SK-N-SH (cell line): ENCODE measurements at regions not wholly inside any gene's neighbourhood (a gene's known extent, or its start where the extent isn't known, plus 50 kb on each side); places are given as distances from the start of the nearest gene placed in this dataset.

Source experiments
- CTCF ChIA-PET: fragments of 300-600, 350-600 bp; formaldehyde crosslinking; extraction: SDS; loops from one replicate; lab custom pipeline; 2021; lab: Yijun Ruan, JAX
- POLR2A ChIA-PET: fragments of 350-600 bp; sonication (Branson Sonifier 250); formaldehyde crosslinking; extraction: SDS; loops from one replicate; lab custom pipeline; 2020; ENCODE audit warnings: antibody characterized with exemption, inconsistent platforms; lab: Yijun Ruan, JAX
- DNase-seq: peaks from one replicate; pipeline ENCODE4 v3.0.0; 2012
- H2AFZ ChIP-seq: fragments of 200-600 bp; sonication (generic); 2 replicates; pipeline ENCODE4 v1.8.1; 2016; ENCODE audit warnings: antibody characterized with exemption, mild to moderate bottlenecking, low read depth
- H3F3A ChIP-seq: fragments of 200-600 bp; sonication (generic); replicated peaks from 2 replicates; pipeline ENCODE3; 2016; ENCODE audit warnings: antibody characterized with exemption, mild to moderate bottlenecking; ENCODE audit not compliant: insufficient read depth
- H3K27ac ChIP-seq, 2 experiments: fragments of 200-500 bp in 1 of 2; fragments of 200-600 bp in 1 of 2; sonication (Bioruptor generic) in 1 of 2; sonication (generic), shearing (Covaris generic) in 1 of 2; 2 replicates each; pipeline versions ENCODE4 v1.5.1 to v1.6.1; 2014 to 2016; ENCODE audit warnings: low read depth in 2 of 2, inconsistent platforms in 1 of 2, low read length in 1 of 2, mild to moderate bottlenecking in 1 of 2, mixed read lengths in 1 of 2
- H3K27me3 ChIP-seq: fragments of 200-600 bp; sonication (generic), shearing (Covaris generic); 2 replicates; pipeline ENCODE4 v1.6.1; 2016; ENCODE audit warnings: mixed run types; ENCODE audit not compliant: insufficient read depth
- H3K36me3 ChIP-seq, 2 experiments: fragments of 200-500 bp in 1 of 2; fragments of 200-600 bp in 1 of 2; sonication (Bioruptor generic) in 1 of 2; sonication (generic) in 1 of 2; replicated peaks in 1 of 2; 2 replicates each; pipeline versions ENCODE3 to v1.5.1; 2014 to 2016; ENCODE audit warnings: low read length in 1 of 2, mild to moderate bottlenecking in 1 of 2; ENCODE audit not compliant: insufficient read depth in 2 of 2, control insufficient read depth in 1 of 2
- H3K4me1 ChIP-seq, 2 experiments: fragments of 200-500 bp in 1 of 2; fragments of 200-600 bp in 1 of 2; sonication (Bioruptor generic) in 1 of 2; sonication (generic), shearing (Covaris generic) in 1 of 2; 2 replicates each; pipeline versions ENCODE4 v1.5.1 to v1.6.1; 2014 to 2016; ENCODE audit warnings: low read depth in 1 of 2, low read length in 1 of 2, mixed run types in 1 of 2; ENCODE audit not compliant: insufficient read depth in 2 of 2, control insufficient read depth in 1 of 2
- H3K4me2 ChIP-seq: fragments of 200-600 bp; sonication (generic), shearing (Covaris generic); 2 replicates; pipeline ENCODE4 v1.6.1; 2017; ENCODE audit warnings: mixed run types
- H3K4me3 ChIP-seq, 2 experiments: fragments of 200-500 bp in 1 of 2; fragments of 200-600 bp in 1 of 2; sonication (Bioruptor generic) in 1 of 2; sonication (generic), shearing (Covaris generic) in 1 of 2; 2 replicates each; pipeline versions ENCODE4 v1.5.1 to v1.8.1; 2014 to 2016; ENCODE audit warnings: low read depth in 2 of 2, inconsistent platforms in 1 of 2, low read length in 1 of 2, mild to moderate bottlenecking in 1 of 2, mixed read lengths in 1 of 2, moderate library complexity in 1 of 2
- H3K79me2 ChIP-seq: fragments of 200-600 bp; sonication (generic); 2 replicates; pipeline ENCODE4 v1.8.1; 2017; ENCODE audit warnings: mild to moderate bottlenecking; ENCODE audit not compliant: insufficient read depth
- H3K9ac ChIP-seq: fragments of 200-600 bp; sonication (generic); 2 replicates; pipeline ENCODE4 v1.6.1; 2017; ENCODE audit warnings: mixed run types
- H3K9me2 ChIP-seq: fragments of 200-600 bp; sonication (generic); 2 replicates; pipeline ENCODE4 v1.6.1; 2017; ENCODE audit warnings: mixed run types
- H3K9me3 ChIP-seq: fragments of 200-600 bp; sonication (generic); 2 replicates; pipeline ENCODE4 v1.6.1; 2017; ENCODE audit warnings: mixed run types, mild to moderate bottlenecking, moderate library complexity
- H4K20me1 ChIP-seq: fragments of 200-600 bp; sonication (generic); 2 replicates; pipeline ENCODE4 v1.6.1; 2017; ENCODE audit warnings: mild to moderate bottlenecking, mixed run types; ENCODE audit not compliant: insufficient read depth
- CTCF ChIP-seq: fragments of 200-600 bp; sonication (generic); IDR thresholded peaks from 2 replicates; pipeline ENCODE4 v1.6.1; 2017; ENCODE audit warnings: antibody characterized with exemption, mild to moderate bottlenecking, moderate library complexity
- ELF1 ChIP-seq: IDR thresholded peaks from 2 replicates; pipeline ENCODE4 v1.4.0; 2012
- EP300 ChIP-seq, 2 experiments: IDR thresholded peaks; 2 replicates each; pipeline versions ENCODE4 v1.4.0 to v1.6.1; 2012; ENCODE audit warnings: borderline replicate concordance in 1 of 2, low read depth in 1 of 2, low read length in 1 of 2
- EZH2phosphoT487 ChIP-seq: fragments of 200-600 bp; sonication (generic); IDR thresholded peaks from 2 replicates; pipeline ENCODE4 v1.6.1; 2017; ENCODE audit warnings: low read depth, mixed run types, mild to moderate bottlenecking, antibody characterized with exemption, moderate library complexity, borderline replicate concordance
- FOSL2 ChIP-seq: IDR thresholded peaks from 2 replicates; pipeline ENCODE4 v1.4.0; 2012; ENCODE audit warnings: low read depth, mild to moderate bottlenecking, moderate library complexity, borderline replicate concordance
- FOXJ3 ChIP-seq: sonication (generic); formaldehyde crosslinking; IDR thresholded peaks from 2 replicates; pipeline ENCODE4 v1.5.1; 2020; ENCODE audit warnings: mild to moderate bottlenecking, missing genetic modification reagents
- FOXM1 ChIP-seq: IDR thresholded peaks from 2 replicates; pipeline ENCODE4 v1.4.0; 2012; ENCODE audit warnings: low read depth, mild to moderate bottlenecking
- JUND ChIP-seq: IDR thresholded peaks from 2 replicates; pipeline ENCODE4 v1.4.0; 2012
- NRF1 ChIP-seq: IDR thresholded peaks from 2 replicates; pipeline ENCODE4 v1.6.1; 2012; ENCODE audit warnings: low read depth, mild to moderate bottlenecking, low read length
- POLR2AphosphoS5 ChIP-seq: IDR thresholded peaks from 2 replicates; pipeline ENCODE4 v1.6.1; 2012; ENCODE audit warnings: low read depth, low read length
- RAD21 ChIP-seq: IDR thresholded peaks from 2 replicates; pipeline ENCODE4 v1.6.1; 2012; ENCODE audit warnings: mild to moderate bottlenecking, low read length
- RCOR1 ChIP-seq: fragments of 150-350 bp; IDR thresholded peaks from 2 replicates; pipeline ENCODE4 v1.6.1; 2017; ENCODE audit warnings: antibody characterized with exemption, low read length
- RFX5 ChIP-seq: IDR thresholded peaks from 2 replicates; pipeline ENCODE4 v1.6.1; 2012; ENCODE audit warnings: mild to moderate bottlenecking, improper control_type of control experiment, low read length
- RXRA ChIP-seq: IDR thresholded peaks from 2 replicates; pipeline ENCODE4 v1.4.0; 2012; ENCODE audit warnings: low read depth, mild to moderate bottlenecking, borderline replicate concordance
- TAF1 ChIP-seq: IDR thresholded peaks from 2 replicates; pipeline ENCODE4 v1.6.1; 2012; ENCODE audit warnings: low read depth, mild to moderate bottlenecking, low read length, moderate library complexity, borderline replicate concordance
- TCF12 ChIP-seq: IDR thresholded peaks from 2 replicates; pipeline ENCODE4 v1.4.0; 2012
- TEAD4 ChIP-seq: IDR thresholded peaks from 2 replicates; pipeline ENCODE4 v1.4.0; 2012; ENCODE audit warnings: mild to moderate bottlenecking, borderline replicate concordance; ENCODE audit not compliant: insufficient read depth
- YY1 ChIP-seq: IDR thresholded peaks from 2 replicates; pipeline ENCODE4 v1.4.0; 2012; ENCODE audit warnings: low read depth, mild to moderate bottlenecking
- ZBTB33 ChIP-seq: IDR thresholded peaks from 2 replicates; pipeline ENCODE4 v1.4.0; 2012; ENCODE audit warnings: low read depth, borderline replicate concordance
- WGBS: methylation state at CpG from one replicate; pipeline ENCODE4 v1.1.6; 2017; ENCODE audit warnings: low lambda C conversion rate; 5-methylcytosine and 5-hydroxymethylcytosine counted together
- TF ChIP-seq, protein P1 (sequence below): IDR thresholded peaks from 2 replicates; pipeline ENCODE4 v1.4.0; 2012; ENCODE audit warnings: low read depth
- TF ChIP-seq, protein P2 (sequence below): fragments of 150-350 bp; IDR thresholded peaks from 2 replicates; pipeline ENCODE4 v1.6.1; 2016; ENCODE audit warnings: mild to moderate bottlenecking, low read depth, low read length

DNA sequence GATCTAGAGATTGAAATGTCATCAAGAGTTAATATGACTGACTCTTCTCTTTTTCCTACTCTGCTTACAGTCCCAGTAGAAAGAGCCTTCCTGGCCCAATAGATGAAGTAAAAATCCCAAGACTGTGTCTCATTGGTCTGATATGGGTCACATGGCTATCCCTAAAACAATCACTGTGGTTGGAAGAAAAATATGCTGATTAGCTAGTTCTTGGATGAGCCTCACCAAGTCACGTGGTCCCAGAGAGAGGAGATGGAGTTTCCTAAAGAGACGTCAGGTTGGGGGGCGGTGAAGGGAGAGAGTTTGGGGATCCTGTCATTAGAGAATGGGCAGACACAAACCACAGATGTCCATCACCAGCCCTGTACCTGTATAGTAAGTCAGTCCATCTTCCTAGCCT, 466.3 kb downstream of the HAPSTR1 start:
- no peaks in the 10 kb centered on the region for H3K9me3 ChIP-seq
- H3K27ac ChIP-seq = no peak overlapping the region
- H3K79me2 ChIP-seq = no peaks in the 10 kb centered on the region
- H3K4me1 ChIP-seq = no peaks in the 10 kb centered on the region
- H3K4me3 ChIP-seq = no peak overlapping the region
- no peaks in the 10 kb centered on the region for H3F3A ChIP-seq
- POLR2A ChIA-PET = no interaction called here
- CTCF ChIA-PET = no interaction called here
- H3K27me3 ChIP-seq = no peaks in the 10 kb centered on the region
- no peak for DNase-seq
- H3K9ac ChIP-seq = no peak overlapping the region
- H4K20me1 ChIP-seq = no peaks in the 10 kb centered on the region
- no peak overlapping the region for H3K4me2 ChIP-seq
- TF ChIP-seq TCF12 (no peak), YY1 (no peak), RFX5 (no peak), NRF1 (no peak), FOXJ3 (CRISPR knock-in tag) (no peak), FOSL2 (no peak), FOXM1 (no peak), RCOR1 (no peak), TEAD4 (no peak), EP300 (IDR thresholded peaks at IDR 0.05; ENCODE audit: borderline replicate concordance in 1 of 2, low read depth in 1 of 2, low read length in 1 of 2) (no peak), RAD21 (no peak), POLR2AphosphoS5 (no peak), EZH2phosphoT487 (no peak), ELF1 (no peak), RXRA (no peak), JUND (no peak)
- TF ChIP-seq, protein P1, sequence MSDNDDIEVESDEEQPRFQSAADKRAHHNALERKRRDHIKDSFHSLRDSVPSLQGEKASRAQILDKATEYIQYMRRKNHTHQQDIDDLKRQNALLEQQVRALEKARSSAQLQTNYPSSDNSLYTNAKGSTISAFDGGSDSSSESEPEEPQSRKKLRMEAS = no peak
- H2AFZ ChIP-seq = no peak overlapping the region
- WGBS = 48% methylated on average over 3 of the region's 3 CpGs
- no peaks in the 10 kb centered on the region for H3K36me3 ChIP-seq
- no peaks in the 10 kb centered on the region for H3K9me2 ChIP-seq

DNA sequence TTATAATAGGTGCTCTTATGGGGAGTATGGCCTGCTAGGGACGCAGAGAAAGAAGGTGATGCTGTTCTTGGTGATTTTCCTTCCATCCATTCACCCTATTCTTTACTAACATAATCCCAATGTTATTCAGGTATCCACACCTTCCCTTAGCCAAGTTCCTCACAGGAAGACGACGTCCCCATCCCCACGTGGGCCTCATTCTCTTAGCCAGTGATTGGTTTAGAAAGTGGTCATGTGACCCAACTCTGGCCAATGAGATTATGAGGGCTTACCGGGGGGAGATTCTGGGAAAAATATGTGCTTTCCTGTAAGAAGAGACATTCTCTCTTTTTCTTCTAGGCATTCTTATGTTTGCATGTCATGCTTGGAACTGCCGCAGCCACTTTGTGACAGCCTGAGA, 474.7 kb downstream of the HAPSTR1 start:
- Histone ChIP-seq H3K9me2 (no peaks in the 10 kb centered on the region), H3K4me2 (no peak overlapping the region), H2AFZ (no peak overlapping the region), H3K27me3 (no peaks in the 10 kb centered on the region), H3K36me3 (no peaks in the 10 kb centered on the region), H3F3A (no peaks in the 10 kb centered on the region), H3K9me3 (no peaks in the 10 kb centered on the region), H3K9ac (no peak overlapping the region), H3K4me3 (no peak overlapping the region), H3K27ac (no peak overlapping the region), H4K20me1 (no peaks in the 10 kb centered on the region), H3K4me1 (no peaks in the 10 kb centered on the region), H3K79me2 (no peaks in the 10 kb centered on the region)
- WGBS = 28% methylated on average over 6 of the region's 6 CpGs
- TF ChIP-seq RXRA (no peak), FOSL2 (no peak), RCOR1 (no peak), RFX5 (no peak), ZBTB33 (no peak), FOXJ3 (CRISPR knock-in tag) (no peak), TAF1 (no peak), CTCF (no peak), EZH2phosphoT487 (no peak)
- TF ChIP-seq, protein P2, sequence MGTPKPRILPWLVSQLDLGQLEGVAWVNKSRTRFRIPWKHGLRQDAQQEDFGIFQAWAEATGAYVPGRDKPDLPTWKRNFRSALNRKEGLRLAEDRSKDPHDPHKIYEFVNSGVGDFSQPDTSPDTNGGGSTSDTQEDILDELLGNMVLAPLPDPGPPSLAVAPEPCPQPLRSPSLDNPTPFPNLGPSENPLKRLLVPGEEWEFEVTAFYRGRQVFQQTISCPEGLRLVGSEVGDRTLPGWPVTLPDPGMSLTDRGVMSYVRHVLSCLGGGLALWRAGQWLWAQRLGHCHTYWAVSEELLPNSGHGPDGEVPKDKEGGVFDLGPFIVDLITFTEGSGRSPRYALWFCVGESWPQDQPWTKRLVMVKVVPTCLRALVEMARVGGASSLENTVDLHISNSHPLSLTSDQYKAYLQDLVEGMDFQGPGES = no peak
- TF ChIP-seq, protein P1 = no peak
- ChIA-PET POLR2A (no interaction called here), CTCF (no interaction called here)
- DNase-seq = no peak
